GM21447 (cell line): ENCODE measurements at regions not wholly inside any gene's neighbourhood (a gene's known extent, or its start where the extent isn't known, plus 50 kb on each side); places are given as distances from the start of the nearest gene placed in this dataset.

Experiments used
- ATAC-seq: cut with Tn5 transposase; IDR thresholded peaks from one replicate; pipeline ENCODE4 v1.9.1; 2021; ENCODE audit not compliant: unreplicated experiment

DNA sequence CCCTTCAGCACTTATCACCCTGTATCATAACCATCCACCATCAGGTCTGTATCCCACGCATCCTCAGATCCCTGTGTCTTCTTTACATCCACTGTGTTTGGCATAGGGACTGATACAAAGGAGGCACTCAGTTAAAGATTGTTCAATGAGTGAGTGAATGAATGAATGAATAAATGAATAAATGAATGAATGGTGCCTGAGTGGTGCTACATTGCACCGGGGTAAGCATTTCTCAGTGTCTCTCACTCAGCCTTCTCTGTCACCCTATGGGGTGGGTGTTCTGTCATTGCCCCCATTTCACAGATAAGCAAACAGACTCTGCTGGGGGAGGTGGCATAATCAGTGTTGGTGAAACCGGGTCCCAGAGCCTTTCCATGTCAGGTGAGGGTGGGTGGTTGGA is 56.6 kb upstream of the ID3 start:
- no peak for ATAC-seq

DNA sequence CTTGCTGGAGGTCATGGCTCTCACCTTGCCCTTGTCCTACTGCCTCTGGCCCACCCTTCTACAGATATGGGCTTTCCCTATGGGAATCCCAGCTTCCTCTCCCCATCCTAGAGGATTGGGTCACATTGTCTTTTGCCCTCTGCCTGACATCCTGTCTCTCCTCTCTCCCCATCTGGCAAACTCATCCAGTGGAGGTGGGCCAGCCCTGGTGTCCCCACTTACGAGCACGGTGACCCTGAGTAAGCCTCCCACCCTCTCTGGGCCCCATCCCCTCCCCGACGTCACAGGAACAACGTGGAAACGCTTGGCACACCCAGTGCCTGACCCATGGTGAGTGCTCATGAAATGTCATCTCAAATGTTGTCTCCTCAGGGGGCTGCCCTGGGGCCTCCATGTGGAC is 56.1 kb upstream of the ID3 start:
- no peak for ATAC-seq

- no peak for ATAC-seq
These were observed 54.8 kb upstream of the ID3 start for GRCh38 chr1:23614032-23614660.

DNA sequence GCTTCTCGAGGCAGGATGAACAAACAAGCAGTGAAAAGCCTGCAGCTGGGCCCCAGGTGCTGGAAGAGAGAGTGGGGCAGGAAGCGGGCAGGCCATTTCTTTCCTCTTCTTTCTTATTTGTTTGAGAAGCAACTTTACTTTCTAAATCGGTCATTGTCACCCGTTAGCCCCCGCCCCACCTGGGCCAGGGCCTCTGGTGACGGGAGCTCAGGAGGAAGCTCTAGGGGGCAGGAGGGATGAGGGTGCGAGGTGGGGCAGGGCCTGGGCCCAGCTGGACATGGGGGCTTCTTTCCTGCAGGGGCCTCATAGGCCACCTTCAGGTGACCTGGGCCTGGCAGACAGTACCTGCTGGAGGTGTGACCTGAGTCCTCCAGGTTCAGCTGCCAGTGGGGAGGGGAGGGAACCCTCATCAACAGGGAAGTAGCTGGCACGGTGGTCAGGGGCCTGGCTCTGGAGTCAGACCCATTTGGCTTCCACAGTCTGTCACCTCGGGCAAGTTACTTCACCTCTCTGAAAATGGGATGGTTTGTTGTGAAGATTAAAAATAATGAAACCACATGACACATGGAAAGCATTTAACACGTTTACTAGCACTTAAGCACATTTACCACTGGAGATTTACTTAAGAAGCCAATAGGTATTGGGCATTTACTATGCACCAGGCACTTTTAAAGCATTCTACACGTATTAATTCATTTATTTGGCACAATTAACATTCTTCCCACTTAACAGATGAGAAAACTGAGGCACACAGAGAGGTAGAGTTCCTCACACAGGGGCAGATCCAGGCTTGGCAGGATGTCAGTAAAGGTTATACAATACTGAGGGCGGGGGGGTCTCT is 54.1 kb upstream of the ID3 start:
- ATAC-seq: no peak

DNA sequence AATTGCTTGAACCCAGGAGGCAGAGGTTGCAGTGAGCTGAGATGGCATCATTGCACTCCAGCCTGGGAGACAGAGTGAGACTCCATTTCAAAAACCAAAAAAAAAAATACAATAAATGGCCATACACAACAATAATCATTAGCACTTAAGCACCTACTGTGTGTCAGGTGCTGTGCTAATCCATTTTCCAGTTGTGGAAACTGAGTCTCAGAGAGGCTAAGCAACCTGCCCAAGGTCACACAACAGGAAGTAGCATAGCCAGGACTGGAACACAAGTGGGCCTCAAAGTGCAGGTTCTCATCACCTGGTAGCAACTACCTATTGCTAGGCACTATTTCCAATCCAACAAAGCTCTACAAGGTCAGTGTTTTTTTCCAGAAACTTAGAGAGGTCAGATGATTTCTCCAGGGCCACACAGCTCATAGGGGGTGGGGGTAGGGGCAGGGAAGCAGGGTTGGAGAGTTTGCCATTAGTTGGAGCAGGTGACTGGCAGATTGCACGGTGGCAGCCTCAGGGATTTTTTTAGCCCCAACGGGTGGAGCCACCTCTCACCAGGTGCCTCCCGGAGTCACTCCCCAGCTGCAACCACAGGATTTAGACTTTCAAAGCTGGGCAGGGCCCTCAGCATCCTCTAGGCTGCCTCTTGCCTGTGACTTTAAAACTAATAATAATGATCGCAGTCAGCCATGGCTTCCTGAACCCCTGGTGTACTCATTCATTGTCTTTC is 52.5 kb upstream of the ID3 start:
- ATAC-seq: peak; percentile 44

- no peak for ATAC-seq
These were observed 51.4 kb upstream of the ID3 start for GRCh38 chr1:23610677-23611076.

- ATAC-seq: no peak
These were observed 50.7 kb upstream of the ID3 start for GRCh38 chr1:23609971-23610370.
